ENCODE measurements at regions not wholly inside any gene's neighbourhood (a gene's known extent, or its start where the extent isn't known, plus 50 kb on each side); places are given as distances from the start of the nearest gene placed in this dataset.
"Not testable (repeated sequence)": the region's sequence is repeated elsewhere in the genome, so short reads cannot be mapped to it uniquely, and the experiment has no call there.

DNA sequence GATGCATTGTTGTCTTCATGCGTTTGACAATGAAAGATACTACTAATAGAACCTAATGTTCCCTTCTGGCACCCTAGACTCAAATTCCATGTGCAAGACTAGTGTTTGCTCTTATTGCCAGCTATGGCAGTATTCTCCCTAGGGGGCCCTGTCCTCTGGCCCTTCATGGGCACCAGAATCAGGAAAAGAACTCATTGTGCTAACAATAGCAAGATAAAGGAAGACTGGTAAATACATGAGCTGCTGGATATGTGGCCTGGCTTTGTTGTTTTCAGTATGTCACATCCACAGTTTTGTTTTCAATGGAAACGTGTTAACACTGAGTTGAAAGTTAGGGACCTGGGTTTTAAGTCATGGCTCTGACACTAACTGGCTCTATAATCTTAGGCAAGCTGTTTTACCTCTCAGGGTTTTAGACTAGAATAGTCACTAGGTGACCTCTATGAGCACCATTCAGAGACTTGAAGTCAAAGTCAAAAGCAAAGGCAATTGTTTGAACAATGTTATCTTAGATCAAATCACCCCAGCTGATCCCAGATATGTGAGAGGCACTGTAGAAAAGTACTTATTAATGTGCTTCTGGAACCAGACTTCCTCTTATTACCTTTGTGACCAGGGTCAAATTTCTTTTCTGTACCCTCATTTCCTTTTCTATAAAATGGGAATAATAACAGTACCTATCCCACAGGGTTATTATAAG, 253.7 kb upstream of the DIAPH2 start:
- DNase-seq (ENCODE audit: low read depth, low spot score), result no peak

GRCh38 chrX:96432647-96433046, 252.0 kb upstream of the DIAPH2 start:
- no peak for DNase-seq (ENCODE audit: low read depth, low spot score)

DNA sequence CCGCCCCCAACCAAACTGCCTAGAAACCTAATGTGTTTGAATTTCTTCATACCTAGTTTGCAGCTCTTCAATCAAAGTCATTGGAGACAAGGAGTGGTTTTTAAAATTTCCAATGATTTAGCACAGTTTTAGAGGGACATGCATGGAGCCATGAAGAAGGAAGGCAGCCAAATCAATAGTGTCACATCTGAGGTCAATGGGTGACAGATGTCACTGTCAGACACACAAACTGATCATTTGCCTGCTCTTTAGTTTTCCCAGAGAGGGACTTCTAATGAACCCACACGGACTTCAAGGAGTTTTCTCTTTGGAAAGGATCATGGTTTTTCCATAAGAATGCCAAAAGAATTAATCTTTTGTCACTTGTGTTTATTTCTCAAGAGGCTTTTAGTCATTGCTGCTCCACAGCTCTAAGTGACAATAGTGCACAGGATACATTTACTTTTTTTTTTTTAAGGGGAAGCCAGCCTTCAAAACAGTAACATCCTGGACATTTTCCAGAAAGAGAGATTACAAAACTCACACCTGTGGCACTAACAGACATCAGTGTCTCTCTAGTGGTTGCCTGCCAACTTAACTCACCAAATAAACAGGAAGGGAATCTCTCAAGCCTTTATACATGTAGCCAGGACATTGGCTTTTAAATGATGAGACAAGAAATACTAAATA, 251.1 kb upstream of the DIAPH2 start:
- DNase-seq (ENCODE audit: low read depth, low spot score), result no peak

GRCh38 chrX:96435378-96436035, 249.1 kb upstream of the DIAPH2 start:
- no peak for DNase-seq (ENCODE audit: low read depth, low spot score)

GRCh38 chrX:96436105-96436504, 248.5 kb upstream of the DIAPH2 start:
- DNase-seq (ENCODE audit: low read depth, low spot score), result no peak

DNA sequence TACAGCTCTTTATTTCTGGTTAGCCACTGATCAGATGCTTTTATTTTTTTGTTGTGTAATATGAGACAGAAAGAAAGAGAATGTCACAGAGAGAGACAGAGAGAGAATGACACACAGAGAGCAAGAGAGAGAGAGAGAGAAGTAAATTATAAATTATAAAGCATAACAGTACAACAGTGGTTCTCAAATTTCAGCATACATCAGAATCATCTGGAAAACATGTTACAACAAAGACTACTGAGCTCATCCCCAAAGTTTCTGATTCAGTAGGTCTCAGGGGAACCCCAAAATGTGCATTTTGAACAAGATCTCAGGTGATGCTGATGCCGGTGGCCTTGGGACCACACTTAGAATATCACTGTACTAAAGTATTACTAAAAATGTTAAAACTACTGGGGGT, 245.8 kb upstream of the DIAPH2 start:
- DNase-seq (ENCODE audit: low read depth, low spot score), result no peak

- DNase-seq (ENCODE audit: low read depth, low spot score), result no peak
Observed at GRCh38 chrX:96440941-96441340, 243.7 kb upstream of the DIAPH2 start.

DNA sequence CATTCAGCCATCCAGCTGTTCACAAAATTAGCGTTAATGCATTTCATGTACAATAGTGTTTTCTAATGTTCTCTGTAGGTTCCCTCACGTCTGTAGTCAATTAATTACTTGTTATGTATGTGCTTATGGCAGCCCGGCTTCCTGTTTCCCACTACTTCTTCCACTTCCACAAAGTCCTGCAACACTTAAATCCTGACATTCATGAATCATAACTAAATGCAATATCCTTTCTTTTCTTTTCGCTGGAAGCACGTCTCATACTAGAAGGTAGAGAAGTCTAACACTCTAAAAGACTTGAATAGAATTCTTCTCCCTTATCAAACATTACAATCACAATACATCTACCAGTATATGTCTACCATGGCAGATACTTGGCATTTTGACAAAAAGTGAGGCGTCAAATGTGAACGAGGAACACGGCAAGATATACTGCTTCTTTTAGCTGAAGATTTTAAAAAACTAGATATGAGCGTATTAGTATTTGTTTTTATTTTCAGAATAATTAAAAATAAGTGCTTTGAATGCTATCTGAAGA, 239.0 kb upstream of the DIAPH2 start:
- no peak for DNase-seq (ENCODE audit: low read depth, low spot score)

DNA sequence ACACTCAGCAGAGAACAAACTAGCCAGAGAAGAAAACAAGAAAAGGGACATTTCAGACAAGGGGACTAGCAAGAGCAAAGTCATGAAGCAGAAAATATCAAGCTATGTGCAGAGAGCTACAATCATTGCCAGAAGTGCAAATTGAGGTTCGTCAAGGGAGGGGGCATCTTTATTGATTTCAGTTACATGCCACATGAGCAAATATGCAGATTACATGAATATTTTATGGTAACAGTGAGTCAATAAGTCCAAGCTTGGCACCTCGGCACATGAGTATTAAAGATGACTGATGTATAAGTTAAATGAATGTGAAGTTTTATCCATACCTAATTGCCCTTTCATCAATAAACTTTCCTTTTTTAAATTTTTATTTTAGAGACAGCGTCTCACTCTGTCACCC, 238.1 kb upstream of the DIAPH2 start:
- no peak for DNase-seq (ENCODE audit: low read depth, low spot score)

DNA sequence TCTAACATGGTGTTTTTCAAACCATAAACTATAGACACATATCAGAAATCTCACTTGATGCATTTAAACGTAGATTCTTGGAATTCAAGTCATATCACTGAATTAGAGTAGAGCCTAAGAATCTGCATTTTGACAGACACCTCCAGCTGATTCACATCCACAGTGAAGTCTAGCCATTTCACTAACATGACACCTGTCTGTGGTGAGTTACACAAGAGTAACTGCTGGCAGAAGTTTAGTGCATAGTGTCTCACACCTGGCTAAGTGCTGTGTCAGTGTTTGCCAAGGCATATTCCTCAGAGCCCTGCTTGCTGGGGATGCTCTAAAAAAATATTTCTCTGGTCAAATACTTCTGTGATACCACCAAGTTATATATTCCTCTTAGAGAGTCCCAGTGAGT, 237.5 kb upstream of the DIAPH2 start:
- no peak for DNase-seq (ENCODE audit: low read depth, low spot score)

DNA sequence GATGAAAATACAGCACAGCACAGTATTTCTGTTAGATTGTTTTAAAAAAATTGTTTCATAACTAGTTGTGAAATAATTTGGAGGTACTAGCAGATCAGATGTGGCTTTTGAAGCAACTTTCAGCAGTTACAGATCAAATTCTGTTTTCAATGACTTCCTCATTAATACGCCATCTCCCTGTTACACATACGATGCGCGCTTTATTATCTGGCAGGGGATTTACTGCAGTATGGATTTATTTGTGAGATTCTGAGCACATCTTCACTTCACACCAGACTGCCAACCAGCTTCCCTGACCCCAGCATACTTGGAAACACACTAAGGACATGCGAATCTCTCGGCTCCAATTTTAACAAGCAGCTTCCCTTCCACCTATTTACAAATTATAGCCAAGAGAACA, 235.5 kb upstream of the DIAPH2 start:
- DNase-seq (ENCODE audit: low read depth, low spot score), result no peak

- no peak for DNase-seq (ENCODE audit: low read depth, low spot score)
Observed at GRCh38 chrX:96449896-96450295, 234.7 kb upstream of the DIAPH2 start.

GRCh38 chrX:96453139-96453538, 231.5 kb upstream of the DIAPH2 start:
- no peak for DNase-seq (ENCODE audit: low read depth, low spot score)

DNA sequence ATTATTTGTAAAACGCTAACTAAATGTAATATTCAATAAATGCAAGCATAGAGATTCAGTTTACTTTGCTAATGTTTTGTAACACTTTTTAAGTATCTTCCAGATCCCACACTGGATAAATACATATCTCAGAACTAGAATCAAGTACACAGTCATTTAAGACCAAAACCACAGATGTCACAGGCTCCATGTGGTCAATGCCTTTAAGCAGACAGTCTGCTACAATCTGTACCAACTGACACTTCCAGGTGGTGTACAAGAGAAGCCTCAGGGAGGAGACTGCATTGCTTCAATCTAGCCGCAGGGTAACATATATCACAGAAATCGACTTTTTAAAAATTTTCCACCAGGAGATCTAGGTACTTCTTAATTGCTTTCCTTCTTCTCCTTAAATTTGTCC, 229.6 kb upstream of the DIAPH2 start:
- no peak for DNase-seq (ENCODE audit: low read depth, low spot score)

- no peak for DNase-seq (ENCODE audit: low read depth, low spot score)
Observed at GRCh38 chrX:96464880-96465558, 219.6 kb upstream of the DIAPH2 start.

DNA sequence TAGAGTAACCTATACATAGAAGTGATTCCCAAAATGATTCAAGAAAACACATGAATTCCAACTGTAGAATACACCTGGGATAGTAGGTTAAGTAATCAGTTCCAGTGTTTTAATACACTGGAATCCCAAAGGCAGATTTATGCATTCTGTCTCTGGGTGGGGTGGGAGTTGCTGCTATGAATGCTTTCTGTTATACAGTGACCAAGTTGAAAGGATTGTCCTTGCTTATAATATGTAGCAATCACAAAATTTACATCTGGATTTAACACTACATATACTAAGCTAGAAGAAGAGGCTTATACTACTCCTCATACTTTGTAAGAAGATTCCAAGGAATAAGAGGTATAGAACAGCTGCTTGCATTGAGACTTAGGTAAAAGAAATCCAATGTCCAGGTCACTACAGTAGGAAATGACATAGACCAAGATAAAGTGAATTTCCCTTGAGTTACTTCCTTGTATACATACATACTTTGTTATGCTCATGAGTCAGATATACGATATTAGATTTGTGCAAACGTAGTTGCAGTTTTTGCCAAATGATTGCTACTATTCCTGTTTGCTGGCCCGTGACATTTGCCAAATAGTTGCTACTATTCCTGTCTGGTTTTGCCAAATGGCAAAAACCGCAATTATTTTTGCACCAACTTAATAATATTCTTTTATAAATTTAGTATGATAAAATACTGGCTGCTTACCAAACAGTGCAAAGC, 210.5 kb upstream of the DIAPH2 start:
- no peak for DNase-seq (ENCODE audit: low read depth, low spot score)

- no peak for DNase-seq (ENCODE audit: low read depth, low spot score)
Observed at GRCh38 chrX:96474741-96475125, 209.9 kb upstream of the DIAPH2 start.

- DNase-seq (ENCODE audit: low read depth, low spot score), result no peak
Observed at GRCh38 chrX:96480081-96480480, 204.6 kb upstream of the DIAPH2 start.

DNA sequence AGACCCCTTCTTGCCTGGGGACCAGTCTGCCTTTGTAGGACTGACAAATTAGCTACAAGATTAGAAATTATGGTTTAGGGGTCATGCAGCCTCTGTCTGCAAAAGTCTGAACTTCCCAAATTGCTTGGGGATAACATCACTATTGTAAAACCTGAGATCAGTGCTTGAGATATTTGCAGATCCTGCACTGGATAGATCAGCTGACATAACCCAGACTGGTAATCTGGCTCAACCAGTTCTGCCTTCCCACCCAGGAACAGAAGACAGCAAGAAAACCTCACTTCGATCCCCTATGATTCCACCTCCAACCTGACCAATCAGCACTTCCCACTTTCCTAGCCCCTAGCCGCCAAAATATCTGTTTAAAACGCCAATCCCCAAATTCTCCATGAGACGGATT, 202.8 kb upstream of the DIAPH2 start:
- no peak for DNase-seq (ENCODE audit: low read depth, low spot score)

- no peak for DNase-seq (ENCODE audit: low read depth, low spot score)
Observed at GRCh38 chrX:96483647-96484160, 200.9 kb upstream of the DIAPH2 start.

DNA sequence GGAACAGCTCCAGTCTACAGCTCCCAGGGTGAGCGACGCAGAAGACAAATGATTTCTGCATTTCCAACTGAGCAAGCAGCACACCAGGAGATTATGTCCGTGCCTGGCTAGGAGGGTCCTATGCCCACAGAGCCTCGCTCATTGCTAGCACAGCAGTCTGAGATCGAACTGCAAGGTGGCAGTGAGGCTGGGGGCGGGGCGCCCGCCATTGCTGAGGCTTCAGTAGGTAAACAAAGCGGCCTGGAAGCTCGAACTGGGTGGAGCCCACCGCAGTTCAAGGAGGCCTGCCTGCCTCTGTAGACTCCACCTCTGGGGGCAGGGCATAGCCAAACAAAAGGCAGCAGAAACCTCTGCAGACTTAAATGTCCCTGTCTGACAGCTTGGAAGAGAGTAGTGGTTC, 198.0 kb upstream of the DIAPH2 start:
- DNase-seq (ENCODE audit: low read depth, low spot score), result not testable (repeated sequence)
